Neuronal stem cell (in vitro differentiated cells): ENCODE measurements at regions not wholly inside any gene's neighbourhood (a gene's known extent, or its start where the extent isn't known, plus 50 kb on each side); places are given as distances from the start of the nearest gene placed in this dataset.

Experiments used
- DNase-seq: peaks from one replicate; pipeline ENCODE4 v3.0.0-alpha.2; 2013; ENCODE audit warnings: low spot score
- H2AFZ ChIP-seq: one replicate; pipeline ENCODE4 v1.6.1; 2013; ENCODE audit warnings: mild to moderate bottlenecking, low read length, inconsistent platforms
- H2AK5ac ChIP-seq: 2 replicates; pipeline ENCODE4 v1.6.1; 2013; ENCODE audit warnings: low read depth, mild to moderate bottlenecking, inconsistent platforms, low read length, moderate library complexity, mixed read lengths
- H2BK120ac ChIP-seq: 2 replicates; pipeline ENCODE4 v1.6.1; 2013; ENCODE audit warnings: low read depth, mild to moderate bottlenecking, inconsistent platforms, low read length, moderate library complexity, mixed read lengths
- H2BK12ac ChIP-seq: one replicate; pipeline ENCODE4 v1.6.1; 2013; ENCODE audit warnings: low read length, inconsistent platforms
- H2BK15ac ChIP-seq: 2 replicates; pipeline ENCODE4 v1.6.1; 2013; ENCODE audit warnings: mild to moderate bottlenecking, low read length, inconsistent platforms, mixed read lengths
- H2BK5ac ChIP-seq: one replicate; pipeline ENCODE4 v1.6.1; 2013; ENCODE audit warnings: inconsistent platforms, mild to moderate bottlenecking, low read length, moderate library complexity
- H3K14ac ChIP-seq: one replicate; pipeline ENCODE4 v1.6.1; 2013; ENCODE audit warnings: low read length, inconsistent platforms
- H3K18ac ChIP-seq: 2 replicates; pipeline ENCODE4 v1.6.1; 2013; ENCODE audit warnings: low read length, inconsistent platforms
- H3K23ac ChIP-seq: 2 replicates; pipeline ENCODE4 v1.6.1; 2013; ENCODE audit warnings: low read depth, mild to moderate bottlenecking, mixed read lengths, low read length, inconsistent platforms; ENCODE audit not compliant: poor library complexity
- H3K27ac ChIP-seq: replicated peaks from 3 replicates; pipeline ENCODE4 v1.5.1; 2013; ENCODE audit warnings: low read length, inconsistent platforms
- H3K27me3 ChIP-seq, 3 experiments: 2 replicates each; pipeline ENCODE4 v1.6.1; 2013; ENCODE audit warnings: low read length in 3 of 3, mild to moderate bottlenecking in 2 of 3, inconsistent platforms in 1 of 3, low read depth in 1 of 3, mixed read lengths in 1 of 3, moderate library complexity in 1 of 3; ENCODE audit not compliant: control insufficient read depth in 3 of 3, insufficient read depth in 3 of 3
- H3K36me3 ChIP-seq, 2 donors: replicated peaks in 1 of 2; 2 replicates each; pipeline ENCODE4 v1.6.1; 2013; ENCODE audit warnings: low read length in 2 of 2; ENCODE audit not compliant: control insufficient read depth in 2 of 2, insufficient read depth in 2 of 2
- H3K4ac ChIP-seq: 2 replicates; pipeline ENCODE4 v1.6.1; 2013; ENCODE audit warnings: inconsistent platforms, mild to moderate bottlenecking, low read length, moderate library complexity
- H3K4me1 ChIP-seq, 2 donors: 1 replicate in 1 of 2; 2 replicates in 1 of 2; pipeline ENCODE4 v1.6.1; 2013; ENCODE audit warnings: low read length in 2 of 2, low read depth in 1 of 2; ENCODE audit not compliant: control insufficient read depth in 2 of 2, insufficient read depth in 1 of 2
- H3K4me2 ChIP-seq: one replicate; pipeline ENCODE4 v1.6.1; 2013; ENCODE audit warnings: mild to moderate bottlenecking, low read length, inconsistent platforms; ENCODE audit not compliant: insufficient read depth, poor library complexity, severe bottlenecking
- H3K4me3 ChIP-seq, 2 donors: 2 replicates each; pipeline ENCODE4 v1.5.1; 2013; ENCODE audit warnings: low read length in 2 of 2, mild to moderate bottlenecking in 2 of 2, inconsistent platforms in 1 of 2, moderate library complexity in 1 of 2
- H3K79me1 ChIP-seq: one replicate; pipeline ENCODE4 v1.6.1; 2013; ENCODE audit warnings: low read depth, mild to moderate bottlenecking, inconsistent platforms, low read length, moderate library complexity
- H3K9ac ChIP-seq: one replicate; pipeline ENCODE4 v1.6.1; 2013; ENCODE audit warnings: mild to moderate bottlenecking, low read depth, low read length, inconsistent platforms; ENCODE audit not compliant: poor library complexity
- H3K9me3 ChIP-seq, 2 donors: replicated peaks in 1 of 2; 2 replicates each; pipeline versions ENCODE3 to v1.6.1; 2013; ENCODE audit warnings: low read length in 2 of 2, mild to moderate bottlenecking in 2 of 2, inconsistent platforms in 1 of 2, low read depth in 1 of 2, mixed read lengths in 1 of 2, moderate library complexity in 1 of 2; ENCODE audit not compliant: control insufficient read depth in 2 of 2, insufficient read depth in 1 of 2
- H4K8ac ChIP-seq: one replicate; pipeline ENCODE4 v1.6.1; 2013; ENCODE audit warnings: low read depth, mild to moderate bottlenecking, inconsistent platforms, low read length, moderate library complexity
- H4K91ac ChIP-seq: one replicate; pipeline ENCODE4 v1.6.1; 2013; ENCODE audit warnings: low read length, low read depth, mild to moderate bottlenecking, inconsistent platforms; ENCODE audit not compliant: poor library complexity
- WGBS, 2 donors: extraction: QIAGEN DNeasy Blood & Tissue Kit; methylation state at CpG; one replicate each; pipeline ENCODE4 v1.1.7; 2013; ENCODE audit warnings: missing lambda C conversion rate in 2 of 2, mixed read lengths in 1 of 2; ENCODE audit not compliant: insufficient read length in 2 of 2, insufficient replicate concordance in 1 of 2; ENCODE audit errors: extremely low coverage in 2 of 2; 5-methylcytosine and 5-hydroxymethylcytosine counted together

DNA sequence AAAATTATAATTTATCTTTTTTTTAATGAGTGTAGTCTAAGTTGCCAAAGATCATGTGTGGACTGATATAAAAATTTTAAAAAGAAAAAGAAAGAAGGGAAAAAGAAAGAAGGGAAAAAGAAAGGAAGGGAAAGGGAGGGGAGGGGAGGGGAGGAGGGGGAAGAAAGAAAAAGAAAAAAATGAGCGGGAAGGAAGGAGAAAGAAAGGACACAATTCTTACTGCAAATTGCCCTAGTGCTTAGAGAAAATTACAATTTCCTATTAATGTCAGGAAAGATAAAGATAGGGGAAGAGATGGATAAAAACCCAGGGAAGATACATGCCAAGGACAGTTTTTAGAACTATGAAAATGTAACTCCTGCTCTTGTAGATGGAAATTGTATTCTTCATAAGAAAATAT is 789.7 kb upstream of the GRAMD2B start:
- no peak overlapping the region for H2AK5ac ChIP-seq
- no peak for DNase-seq
- no peaks in the 10 kb centered on the region for H3K79me1 ChIP-seq
- H3K4me1 ChIP-seq = peaks cover 1 to 3% of the 10 kb centered on the region in 2 donors
- H3K4me3 ChIP-seq = no peak overlapping the region
- H3K4me2 ChIP-seq = no peak overlapping the region
- no peak overlapping the region for H2BK15ac ChIP-seq
- no peak overlapping the region for H4K8ac ChIP-seq
- no peaks in the 10 kb centered on the region for H3K27me3 ChIP-seq
- H2BK5ac ChIP-seq = no peak overlapping the region
- no peak overlapping the region for H2BK120ac ChIP-seq
- H3K36me3 ChIP-seq = no peaks in the 10 kb centered on the region
- no peak overlapping the region for H3K14ac ChIP-seq
- no peaks in the 10 kb centered on the region for H3K9me3 ChIP-seq
- H2BK12ac ChIP-seq = no peak overlapping the region
- no peak overlapping the region for H3K18ac ChIP-seq
- WGBS, 2 donors = no CpG with 5 or more reads among the region's 1 CpG
- H3K23ac ChIP-seq = no peak overlapping the region
- no peak overlapping the region for H4K91ac ChIP-seq
- H3K27ac ChIP-seq = no peak overlapping the region
- H3K9ac ChIP-seq = no peak overlapping the region
- H2AFZ ChIP-seq = no peak overlapping the region
- no peak overlapping the region for H3K4ac ChIP-seq

DNA sequence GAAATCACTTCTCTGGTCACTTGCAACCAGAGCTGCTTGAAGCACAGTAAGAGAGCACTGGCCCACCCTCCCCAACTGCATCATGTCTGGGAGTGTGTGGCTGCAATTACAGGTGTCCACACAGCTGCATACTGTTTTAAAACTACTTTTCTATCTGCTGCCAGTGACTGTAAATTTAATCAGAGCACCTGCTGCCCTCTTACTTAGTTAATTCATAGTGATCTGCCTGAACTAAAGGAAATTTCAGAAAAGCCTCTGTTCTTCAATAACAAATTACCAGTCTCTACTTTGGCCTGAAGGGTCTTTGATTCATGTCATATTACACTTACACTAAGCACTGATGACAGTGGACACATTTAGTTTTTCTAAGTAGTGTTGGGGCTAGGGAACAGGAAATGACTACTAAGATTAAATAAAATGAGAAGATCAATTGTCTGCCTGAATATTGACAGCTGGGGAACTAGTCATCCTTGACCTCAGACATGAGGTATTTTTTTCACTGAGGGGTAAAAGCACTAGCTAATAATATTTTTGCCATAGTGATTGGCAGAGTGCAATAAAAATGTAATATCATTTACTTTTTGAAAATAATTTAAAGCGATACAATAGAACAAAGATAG is 788.9 kb upstream of the GRAMD2B start:
- no peak for DNase-seq
- H3K4me3 ChIP-seq = no peak overlapping the region
- H3K4me1 ChIP-seq = peaks cover 1 to 3% of the 10 kb centered on the region in 2 donors
- no peak overlapping the region for H3K23ac ChIP-seq
- no peak overlapping the region for H2BK12ac ChIP-seq
- H3K36me3 ChIP-seq = no peaks in the 10 kb centered on the region
- H3K14ac ChIP-seq = no peak overlapping the region
- H2BK120ac ChIP-seq = no peak overlapping the region
- no peak overlapping the region for H3K9ac ChIP-seq
- H3K4me2 ChIP-seq = no peak overlapping the region
- no peak overlapping the region for H2AK5ac ChIP-seq
- WGBS, 2 donors = no CpG with 5 or more reads among the region's 1 CpG
- H2BK15ac ChIP-seq = no peak overlapping the region
- no peaks in the 10 kb centered on the region for H3K9me3 ChIP-seq
- peak overlapping the region; percentile 60 for H2AFZ ChIP-seq
- no peak overlapping the region for H2BK5ac ChIP-seq
- no peak overlapping the region for H4K8ac ChIP-seq
- no peaks in the 10 kb centered on the region for H3K79me1 ChIP-seq
- no peak overlapping the region for H4K91ac ChIP-seq
- H3K4ac ChIP-seq = no peak overlapping the region
- no peak overlapping the region for H3K27ac ChIP-seq
- H3K27me3 ChIP-seq = no peaks in the 10 kb centered on the region
- no peak overlapping the region for H3K18ac ChIP-seq

GRCh38 chr5:125639858-125640257 is 783.4 kb upstream of the GRAMD2B start:
- no peaks in the 10 kb centered on the region for H3K27me3 ChIP-seq
- no peak overlapping the region for H4K91ac ChIP-seq
- H3K4me2 ChIP-seq = no peak overlapping the region
- no peak overlapping the region for H2BK5ac ChIP-seq
- no peak overlapping the region for H4K8ac ChIP-seq
- H3K18ac ChIP-seq = no peak overlapping the region
- H3K4me1 ChIP-seq = peaks cover 0 to 1% of the 10 kb centered on the region in 2 donors
- H3K14ac ChIP-seq = no peak overlapping the region
- H2BK12ac ChIP-seq = no peak overlapping the region
- no peaks in the 10 kb centered on the region for H3K79me1 ChIP-seq
- no peaks in the 10 kb centered on the region for H3K36me3 ChIP-seq
- no peak for DNase-seq
- H3K4me3 ChIP-seq = no peak overlapping the region
- H3K9me3 ChIP-seq = peaks cover 2 to 16% of the 10 kb centered on the region in 2 donors
- H3K9ac ChIP-seq = no peak overlapping the region
- H2AK5ac ChIP-seq = no peak overlapping the region
- peak overlapping the region; percentile 14 for H2AFZ ChIP-seq
- H3K4ac ChIP-seq = no peak overlapping the region
- WGBS, 2 donors = no CpG with 5 or more reads among the region's 2 CpGs
- no peak overlapping the region for H3K27ac ChIP-seq
- H2BK15ac ChIP-seq = no peak overlapping the region
- no peak overlapping the region for H3K23ac ChIP-seq
- H2BK120ac ChIP-seq = no peak overlapping the region

DNA sequence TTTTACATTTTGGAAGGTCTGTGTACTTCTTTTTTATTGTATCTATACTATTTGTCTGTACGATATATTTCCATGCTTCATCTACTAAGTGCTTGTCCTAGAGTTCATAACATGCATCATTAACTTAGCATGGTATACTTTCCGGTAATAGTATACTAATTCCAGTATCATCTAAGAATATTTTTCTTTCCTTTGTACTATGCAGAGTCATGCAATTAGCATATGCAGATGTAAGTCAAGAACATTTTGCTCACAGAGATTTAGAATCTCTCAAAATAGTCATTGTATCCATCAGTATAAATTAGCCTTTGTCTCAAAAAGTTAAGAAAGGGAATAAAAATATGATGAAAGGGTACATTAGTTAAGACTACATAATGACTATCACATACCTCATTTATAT is 770.4 kb upstream of the GRAMD2B start:
- H3K9ac ChIP-seq = no peak overlapping the region
- no peak overlapping the region for H3K4me3 ChIP-seq
- H3K36me3 ChIP-seq = no peaks in the 10 kb centered on the region
- no peak for DNase-seq
- peaks cover under 1 to 23% of the 10 kb centered on the region in 2 donors for H3K4me1 ChIP-seq
- no peaks in the 10 kb centered on the region for H3K9me3 ChIP-seq
- H3K79me1 ChIP-seq = no peaks in the 10 kb centered on the region
- H3K4me2 ChIP-seq = no peak overlapping the region
- H2BK12ac ChIP-seq = no peak overlapping the region
- no peak overlapping the region for H2AFZ ChIP-seq
- no peak overlapping the region for H4K91ac ChIP-seq
- H3K4ac ChIP-seq = no peak overlapping the region
- H2BK15ac ChIP-seq = no peak overlapping the region
- H3K27me3 ChIP-seq = no peaks in the 10 kb centered on the region
- WGBS, 2 donors = no CpG with 5 or more reads among the region's 2 CpGs
- H3K23ac ChIP-seq = no peak overlapping the region
- H3K18ac ChIP-seq = no peak overlapping the region
- no peak overlapping the region for H2BK5ac ChIP-seq
- no peak overlapping the region for H4K8ac ChIP-seq
- H2BK120ac ChIP-seq = no peak overlapping the region
- no peak overlapping the region for H3K27ac ChIP-seq
- no peak overlapping the region for H2AK5ac ChIP-seq
- no peak overlapping the region for H3K14ac ChIP-seq
